ENCODE measurements at regions not wholly inside any gene's neighbourhood (a gene's known extent, or its start where the extent isn't known, plus 50 kb on each side); places are given as distances from the start of the nearest gene placed in this dataset.
A peak's percentile ranks its signal among the peaks of the same experiment; 100 is the strongest.

- no peak for TF ChIP-seq CTCF (IDR thresholded peaks at IDR 0.05)
- intact Hi-C loops (cut with DNase I), result no loop called here
- H3K27me3 ChIP-seq, result no peaks in the 10 kb centered on the region
- no peaks in the 10 kb centered on the region for H3K4me1 ChIP-seq
- no peak overlapping the region for H3K27ac ChIP-seq
- no peak overlapping the region for H3K4me3 ChIP-seq
- H3K36me3 ChIP-seq, result no peaks in the 10 kb centered on the region
- ATAC-seq, result no peak
- no peaks in the 10 kb centered on the region for H3K9me3 ChIP-seq
- DNase-seq, result no peak
Measured at GRCh38 chr7:109261781-109262180, 692.1 kb downstream of the DNAJB9 start.

GRCh38 chr7:109266610-109267009 is 696.9 kb downstream of the DNAJB9 start:
- ATAC-seq (no peak), DNase-seq (no peak)
- intact Hi-C loops (cut with DNase I), result no loop called here
- no peak overlapping the region for H3K27ac ChIP-seq
- H3K36me3 ChIP-seq, result no peaks in the 10 kb centered on the region
- no peaks in the 10 kb centered on the region for H3K4me1 ChIP-seq
- no peak overlapping the region for H3K4me3 ChIP-seq
- H3K27me3 ChIP-seq, result no peaks in the 10 kb centered on the region
- no peak for TF ChIP-seq CTCF (IDR thresholded peaks at IDR 0.05)
- peaks cover 0 to 14% of the 10 kb centered on the region in 2 donors for H3K9me3 ChIP-seq

GRCh38 chr7:109276348-109276747 is 706.7 kb downstream of the DNAJB9 start:
- no peak for TF ChIP-seq CTCF (IDR thresholded peaks at IDR 0.05)
- intact Hi-C loops (cut with DNase I), result no loop called here

GRCh38 chr7:109282726-109283125 is 713.1 kb downstream of the DNAJB9 start:
- peak; percentile 22 for ATAC-seq
- Histone ChIP-seq H3K4me1 (no peaks in the 10 kb centered on the region), H3K36me3 (no peaks in the 10 kb centered on the region), H3K4me3 (no peak overlapping the region), H3K9me3 (peaks cover 0 to 11% of the 10 kb centered on the region in 2 donors), H3K27me3 (no peaks in the 10 kb centered on the region), H3K27ac (no peak overlapping the region)
- intact Hi-C loops (cut with DNase I), result no loop called here
- no peak for TF ChIP-seq CTCF (IDR thresholded peaks at IDR 0.05)
- DNase-seq, result peak in 1 of 4 donors; percentile 0

More at GRCh38 chr7:109276348-109276747, 706.7 kb downstream of the DNAJB9 start:
- DNase-seq, result no peak
- ATAC-seq, result no peak
- Histone ChIP-seq H3K4me1 (no peaks in the 10 kb centered on the region), H3K27me3 (no peaks in the 10 kb centered on the region), H3K27ac (no peak overlapping the region), H3K4me3 (no peak overlapping the region), H3K36me3 (no peaks in the 10 kb centered on the region), H3K9me3 (peaks cover 0 to 3% of the 10 kb centered on the region in 2 donors)

GRCh38 chr7:109284943-109285342 is 715.3 kb downstream of the DNAJB9 start:
- intact Hi-C loops (cut with DNase I), result no loop called here
- TF ChIP-seq CTCF (IDR thresholded peaks at IDR 0.05), result no peak
- Histone ChIP-seq H3K36me3 (no peaks in the 10 kb centered on the region), H3K4me1 (no peaks in the 10 kb centered on the region), H3K27ac (no peak overlapping the region), H3K27me3 (no peaks in the 10 kb centered on the region), H3K9me3 (peaks cover 0 to 13% of the 10 kb centered on the region in 2 donors), H3K4me3 (no peak overlapping the region)
- ATAC-seq, result no peak
- DNase-seq, result peak in 1 of 4 donors; percentile 1
